H1 (cell line): ENCODE measurements at regions not wholly inside any gene's neighbourhood (a gene's known extent, or its start where the extent isn't known, plus 50 kb on each side); places are given as distances from the start of the nearest gene placed in this dataset.

ENCODE experiments used
- CTCF ChIA-PET: fragments of 300-600 bp; sonication (Branson Sonifier 250); formaldehyde crosslinking; loops from one replicate; lab custom pipeline; 2021; ENCODE audit not compliant: partially characterized antibody; lab: Charles Lee
- POLR2A ChIA-PET: fragments of 300-600 bp; sonication (Branson Sonifier 250); formaldehyde crosslinking; loops from one replicate; lab custom pipeline; 2021; ENCODE audit warnings: inconsistent platforms; ENCODE audit not compliant: partially characterized antibody; lab: Charles Lee
- DNase-seq, 2 experiments: peaks; one replicate each; pipeline versions ENCODE4 v3.0.0 to v3.0.0-alpha.2; 2010 to 2022; ENCODE audit warnings: low spot score in 2 of 2, low read depth in 1 of 2, mixed read lengths in 1 of 2
- FAIRE-seq: peaks from 2 replicates; lab custom pipeline; 2011; peaks lifted over from hg19 to GRCh38; lab: Jason Lieb, UNC
- H2AFZ ChIP-seq: 2 replicates; pipeline ENCODE4 v1.8.1; 2012; ENCODE audit warnings: low read length, inconsistent platforms
- H2AK5ac ChIP-seq: 2 replicates; pipeline ENCODE4 v1.6.1; 2013; ENCODE audit warnings: low read depth, low read length
- H2BK120ac ChIP-seq: replicated peaks from 2 replicates; pipeline ENCODE3; 2013; ENCODE audit warnings: low read depth, low read length, inconsistent platforms
- H2BK12ac ChIP-seq: 2 replicates; pipeline ENCODE4 v1.6.1; 2013; ENCODE audit warnings: low read depth, low read length
- H2BK15ac ChIP-seq: 2 replicates; pipeline ENCODE4 v1.6.1; 2013; ENCODE audit warnings: low read length
- H2BK20ac ChIP-seq: 2 replicates; pipeline ENCODE4 v1.6.1; 2013; ENCODE audit warnings: low read length
- H2BK5ac ChIP-seq: 2 replicates; pipeline ENCODE4 v1.6.1; 2013; ENCODE audit warnings: low read depth, low read length
- H3K14ac ChIP-seq: 2 replicates; pipeline ENCODE4 v1.6.1; 2013; ENCODE audit warnings: inconsistent platforms; ENCODE audit not compliant: insufficient read length
- H3K18ac ChIP-seq: 2 replicates; pipeline ENCODE4 v1.6.1; 2013; ENCODE audit warnings: low read length; ENCODE audit errors: extremely low read depth
- H3K23ac ChIP-seq: 2 replicates; pipeline ENCODE4 v1.6.1; 2013; ENCODE audit warnings: inconsistent platforms; ENCODE audit not compliant: insufficient read length
- H3K23me2 ChIP-seq: 2 replicates; pipeline ENCODE4 v1.6.1; 2013; ENCODE audit warnings: low read depth, low read length
- H3K27ac ChIP-seq: 2 replicates; pipeline ENCODE4 v1.6.1; 2011; ENCODE audit warnings: low read depth, low read length, inconsistent platforms
- H3K27me3 ChIP-seq, 4 experiments: replicated peaks in 1 of 4; 1 replicate in 1 of 4; 2 replicates in 3 of 4; pipeline versions ENCODE4 v1.6.1 to v1.8.1; 2011 to 2013; ENCODE audit warnings: low read length in 3 of 4, mild to moderate bottlenecking in 3 of 4, inconsistent platforms in 2 of 4, mixed read lengths in 2 of 4, moderate library complexity in 1 of 4; ENCODE audit not compliant: control insufficient read depth in 3 of 4, insufficient read depth in 3 of 4; ENCODE audit errors: extremely low read depth in 1 of 4
- H3K36me3 ChIP-seq, 4 experiments: 2 replicates each; pipeline versions ENCODE4 v1.6.1 to v1.8.1; 2011 to 2013; ENCODE audit warnings: mild to moderate bottlenecking in 4 of 4, low read length in 3 of 4, moderate library complexity in 2 of 4, control low read depth in 1 of 4, inconsistent platforms in 1 of 4; ENCODE audit not compliant: insufficient read depth in 4 of 4, control insufficient read depth in 2 of 4
- H3K4ac ChIP-seq: replicated peaks from 2 replicates; pipeline ENCODE3; 2013; ENCODE audit warnings: low read length, low read depth, mixed read lengths, inconsistent platforms; ENCODE audit not compliant: insufficient read length
- H3K4me1 ChIP-seq, 4 experiments: replicated peaks in 1 of 4; 1 replicate in 1 of 4; 2 replicates in 3 of 4; pipeline versions ENCODE4 v1.6.1 to v1.8.1; 2011 to 2013; ENCODE audit warnings: low read length in 3 of 4, inconsistent platforms in 2 of 4, mixed read lengths in 1 of 4; ENCODE audit not compliant: insufficient read depth in 4 of 4, control insufficient read depth in 3 of 4
- H3K4me2 ChIP-seq, 2 experiments: 2 replicates each; pipeline versions ENCODE4 v1.6.1 to v1.8.1; 2011 to 2013; ENCODE audit warnings: low read depth in 2 of 2, low read length in 2 of 2, control low read depth in 1 of 2, inconsistent platforms in 1 of 2, mild to moderate bottlenecking in 1 of 2; ENCODE audit not compliant: insufficient read depth in 1 of 2
- H3K4me3 ChIP-seq, 4 experiments: fragments of 200-600, 300-600 bp in 1 of 4; sonication (generic), shearing (Covaris generic), sonication (Bioruptor Twin) in 1 of 4; 2 replicates each; pipeline versions ENCODE4 v1.5.1 to v1.8.1; 2011 to 2016; ENCODE audit warnings: low read length in 4 of 4, low read depth in 3 of 4, control low read depth in 2 of 4, inconsistent platforms in 2 of 4, mild to moderate bottlenecking in 2 of 4, mixed read lengths in 1 of 4, moderate library complexity in 1 of 4; ENCODE audit not compliant: insufficient read depth in 2 of 4; ENCODE audit errors: extremely low read depth in 1 of 4
- H3K56ac ChIP-seq: replicated peaks from 2 replicates; pipeline ENCODE3; 2013; ENCODE audit warnings: low read depth, mild to moderate bottlenecking, mixed read lengths, low read length, inconsistent platforms; ENCODE audit not compliant: insufficient read length
- H3K79me1 ChIP-seq: 2 replicates; pipeline ENCODE4 v1.6.1; 2013; ENCODE audit warnings: low read depth, low read length, control low read depth
- H3K79me2 ChIP-seq, 2 experiments: 2 replicates each; pipeline versions ENCODE4 v1.6.1 to v1.8.1; 2012 to 2013; ENCODE audit warnings: low read length in 2 of 2, mild to moderate bottlenecking in 2 of 2, inconsistent platforms in 1 of 2; ENCODE audit not compliant: insufficient read depth in 2 of 2, control insufficient read depth in 1 of 2
- H3K9ac ChIP-seq, 4 experiments: replicated peaks in 1 of 4; 1 replicate in 1 of 4; 2 replicates in 3 of 4; pipeline versions ENCODE4 v1.6.1 to v1.8.1; 2011 to 2013; ENCODE audit warnings: low read depth in 3 of 4, low read length in 3 of 4, control low read depth in 2 of 4, mild to moderate bottlenecking in 2 of 4, moderate library complexity in 2 of 4, inconsistent platforms in 1 of 4; ENCODE audit errors: extremely low read depth in 1 of 4
- H3K9me3 ChIP-seq, 2 experiments: 2 replicates each; pipeline versions ENCODE4 v1.6.1 to v1.8.1; 2012 to 2013; ENCODE audit warnings: mild to moderate bottlenecking in 2 of 2, moderate library complexity in 2 of 2, control low read depth in 1 of 2, inconsistent platforms in 1 of 2, low read depth in 1 of 2, low read length in 1 of 2, mixed read lengths in 1 of 2; ENCODE audit not compliant: insufficient read depth in 2 of 2
- H4K20me1 ChIP-seq, 2 experiments: replicated peaks in 1 of 2; 2 replicates each; pipeline versions ENCODE3 to v1.8.1; 2011 to 2013; ENCODE audit warnings: inconsistent platforms in 2 of 2, low read length in 2 of 2, mild to moderate bottlenecking in 1 of 2; ENCODE audit not compliant: insufficient read depth in 2 of 2, control insufficient read depth in 1 of 2
- H4K5ac ChIP-seq: 2 replicates; pipeline ENCODE4 v1.6.1; 2013; ENCODE audit warnings: low read length, low read depth, mixed read lengths, inconsistent platforms; ENCODE audit not compliant: insufficient read length
- H4K8ac ChIP-seq: 2 replicates; pipeline ENCODE4 v1.8.0; 2013; ENCODE audit warnings: mild to moderate bottlenecking, moderate library complexity, low read length, inconsistent platforms; ENCODE audit not compliant: insufficient read depth; ENCODE audit errors: extremely low read depth
- H4K91ac ChIP-seq: replicated peaks from 2 replicates; pipeline ENCODE3; 2013; ENCODE audit warnings: low read length, mixed read lengths, inconsistent platforms; ENCODE audit not compliant: insufficient read length
- CEBPB ChIP-seq: IDR thresholded peaks from 2 replicates; pipeline ENCODE4 v1.6.1; 2012; ENCODE audit warnings: low read depth, low read length
- HDAC2 ChIP-seq, 2 experiments: fragments of 300-600 bp in 1 of 2; sonication (generic) in 1 of 2; IDR thresholded peaks; 2 replicates each; pipeline ENCODE4 v1.6.1; 2011 to 2012; ENCODE audit warnings: low read depth in 2 of 2, low read length in 2 of 2, mild to moderate bottlenecking in 2 of 2, moderate library complexity in 2 of 2, borderline replicate concordance in 1 of 2, inconsistent platforms in 1 of 2
- HDAC6 ChIP-seq: IDR thresholded peaks from one replicate; pipeline ENCODE4 v1.7.1; 2012; ENCODE audit warnings: low read depth, mild to moderate bottlenecking, inconsistent platforms, low read length, moderate library complexity
- JUN ChIP-seq: IDR thresholded peaks from 2 replicates; pipeline ENCODE4 v1.6.1; 2011; ENCODE audit warnings: low read depth, mild to moderate bottlenecking, improper control_type of control experiment, low read length
- KDM1A ChIP-seq: fragments of 200-600, 300-600 bp; sonication (generic); IDR thresholded peaks from 2 replicates; pipeline ENCODE4 v1.7.1; 2016; ENCODE audit warnings: mild to moderate bottlenecking, low read length, borderline replicate concordance
- KDM4A ChIP-seq: IDR thresholded peaks from one replicate; pipeline ENCODE4 v1.7.1; 2012; ENCODE audit warnings: low read depth, mild to moderate bottlenecking, moderate library complexity, low read length, inconsistent platforms; ENCODE audit not compliant: severe bottlenecking
- MAFK ChIP-seq: IDR thresholded peaks from 2 replicates; pipeline ENCODE4 v1.6.1; 2012; ENCODE audit warnings: low read depth, mild to moderate bottlenecking, improper control_type of control experiment, low read length
- POLR2A ChIP-seq, 2 experiments: IDR thresholded peaks; 1 replicate in 1 of 2; 2 replicates in 1 of 2; pipeline ENCODE4 v1.6.1; 2011; ENCODE audit warnings: low read depth in 2 of 2, low read length in 2 of 2, mild to moderate bottlenecking in 2 of 2; ENCODE audit errors: control extremely low read depth in 1 of 2
- POU5F1 ChIP-seq: IDR thresholded peaks from 2 replicates; pipeline ENCODE4 v1.6.1; 2011; ENCODE audit warnings: low read depth, mild to moderate bottlenecking, low read length, moderate library complexity
- RAD21 ChIP-seq, 2 experiments: IDR thresholded peaks in 1 of 2; conservative IDR thresholded peaks in 1 of 2; 2 replicates each; pipeline ENCODE4 v1.6.1; 2011; ENCODE audit warnings: low read depth in 2 of 2, low read length in 2 of 2, improper control_type of control experiment in 1 of 2, inconsistent platforms in 1 of 2, mild to moderate bottlenecking in 1 of 2, moderate library complexity in 1 of 2
- RFX5 ChIP-seq: IDR thresholded peaks from 2 replicates; pipeline ENCODE4 v1.6.1; 2011; ENCODE audit warnings: low read depth, low read length, improper control_type of control experiment, borderline replicate concordance
- SAP30 ChIP-seq: fragments of 300-600 bp; sonication (generic); IDR thresholded peaks from 2 replicates; pipeline ENCODE4 v1.7.1; 2012; ENCODE audit warnings: low read length, moderate library complexity, mild to moderate bottlenecking, inconsistent platforms; ENCODE audit not compliant: insufficient read depth, insufficient replicate concordance
- SIN3A ChIP-seq, 2 experiments: IDR thresholded peaks in 1 of 2; conservative IDR thresholded peaks in 1 of 2; 2 replicates each; pipeline ENCODE4 v1.6.1; 2011 to 2012; ENCODE audit warnings: low read length in 2 of 2, improper control_type of control experiment in 1 of 2, low read depth in 1 of 2, mild to moderate bottlenecking in 1 of 2
- SP1 ChIP-seq: IDR thresholded peaks from 2 replicates; pipeline ENCODE4 v1.6.1; 2011; ENCODE audit warnings: low read depth, low read length
- TAF1 ChIP-seq: IDR thresholded peaks from 2 replicates; pipeline ENCODE4 v1.6.1; 2011; ENCODE audit warnings: mild to moderate bottlenecking, low read depth, low read length
- TF ChIP-seq, protein P1 (sequence below): IDR thresholded peaks from 2 replicates; pipeline ENCODE4 v1.6.1; 2012; ENCODE audit warnings: inconsistent platforms

DNA sequence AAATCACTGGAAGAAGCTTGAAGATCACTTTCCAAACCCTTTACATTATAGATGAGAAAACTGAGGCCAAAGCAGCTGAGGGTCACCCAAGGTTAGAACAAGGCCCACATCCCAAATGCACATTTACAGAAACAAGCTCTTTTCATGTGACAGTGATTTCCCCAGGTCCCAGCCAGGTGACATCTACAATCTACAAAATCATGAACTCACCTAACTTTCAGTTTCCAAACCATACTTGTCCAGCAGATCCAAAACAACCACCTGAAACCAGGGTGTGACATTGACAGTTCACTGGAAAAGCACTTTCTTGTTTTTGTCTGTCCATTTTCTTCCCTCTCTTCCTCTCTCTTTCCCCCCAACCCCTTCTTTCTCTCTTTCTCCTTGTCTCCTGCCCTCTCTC is 132.2 kb upstream of the PRICKLE2 start:
- Histone ChIP-seq H3K4me1 (peaks cover 0 to 6% (median 3%) of the 10 kb centered on the region in 4 experiments; a peak in 4 of 7 replicates), H3K4me2 (no peak overlapping the region), H3K79me2 (no peaks in the 10 kb centered on the region), H4K91ac (no peak overlapping the region), H3K18ac (no peak overlapping the region), H3K23me2 (no peaks in the 10 kb centered on the region), H4K5ac (no peak overlapping the region), H3K4ac (no peak overlapping the region), H3K4me3 (no peak overlapping the region), H2BK12ac (no peak overlapping the region), H3K36me3 (no peaks in the 10 kb centered on the region), H3K79me1 (no peaks in the 10 kb centered on the region), H4K20me1 (no peaks in the 10 kb centered on the region), H2BK120ac (no peak overlapping the region), H2AFZ (no peak overlapping the region), H3K14ac (no peak overlapping the region), H3K23ac (no peak overlapping the region), H2BK15ac (no peak overlapping the region), H2BK5ac (no peak overlapping the region), H2BK20ac (no peak overlapping the region), H3K9ac (no peak overlapping the region), H3K56ac (no peak overlapping the region), H4K8ac (no peak overlapping the region), H3K9me3 (no peaks in the 10 kb centered on the region), H3K27me3 (no peaks in the 10 kb centered on the region), H2AK5ac (no peak overlapping the region), H3K27ac (no peak overlapping the region)
- ChIA-PET POLR2A (no interaction called here), CTCF (interaction anchor here (0.5 to 1.4 kb wide), 5 partner anchors 11 to 403 kb away, joined by 3 to 4 read pairs (median 3); no protein-coding TSS in a partner anchor)
- FAIRE-seq (no peak), DNase-seq (no peak)
- TF ChIP-seq, protein P1, sequence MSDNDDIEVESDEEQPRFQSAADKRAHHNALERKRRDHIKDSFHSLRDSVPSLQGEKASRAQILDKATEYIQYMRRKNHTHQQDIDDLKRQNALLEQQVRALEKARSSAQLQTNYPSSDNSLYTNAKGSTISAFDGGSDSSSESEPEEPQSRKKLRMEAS: no peak
- TF ChIP-seq POU5F1 (no peak), POLR2A (IDR thresholded peaks at IDR 0.05; ENCODE audit: control extremely low read depth in 1 of 2, low read depth in 2 of 2, low read length in 2 of 2) (no peak), CEBPB (no peak), RFX5 (no peak), SAP30 (no peak), KDM4A (no peak), TAF1 (no peak), RAD21 (IDR thresholded peaks at IDR 0.05 in 1 of 2, conservative IDR thresholded peaks at IDR 0.05 in 1 of 2; ENCODE audit: low read depth in 2 of 2, low read length in 2 of 2) (no peak), HDAC6 (no peak), SP1 (no peak), KDM1A (no peak), HDAC2 (IDR thresholded peaks at IDR 0.05; ENCODE audit: borderline replicate concordance in 1 of 2, low read depth in 2 of 2, low read length in 2 of 2) (no peak), JUN (no peak), MAFK (no peak), SIN3A (conservative IDR thresholded peaks at IDR 0.05 in 1 of 2, IDR thresholded peaks at IDR 0.05 in 1 of 2; ENCODE audit: low read depth in 1 of 2, low read length in 2 of 2) (no peak)
